ENCODE measurements at regions not wholly inside any gene's neighbourhood (a gene's known extent, or its start where the extent isn't known, plus 50 kb on each side); places are given as distances from the start of the nearest gene placed in this dataset.

DNA sequence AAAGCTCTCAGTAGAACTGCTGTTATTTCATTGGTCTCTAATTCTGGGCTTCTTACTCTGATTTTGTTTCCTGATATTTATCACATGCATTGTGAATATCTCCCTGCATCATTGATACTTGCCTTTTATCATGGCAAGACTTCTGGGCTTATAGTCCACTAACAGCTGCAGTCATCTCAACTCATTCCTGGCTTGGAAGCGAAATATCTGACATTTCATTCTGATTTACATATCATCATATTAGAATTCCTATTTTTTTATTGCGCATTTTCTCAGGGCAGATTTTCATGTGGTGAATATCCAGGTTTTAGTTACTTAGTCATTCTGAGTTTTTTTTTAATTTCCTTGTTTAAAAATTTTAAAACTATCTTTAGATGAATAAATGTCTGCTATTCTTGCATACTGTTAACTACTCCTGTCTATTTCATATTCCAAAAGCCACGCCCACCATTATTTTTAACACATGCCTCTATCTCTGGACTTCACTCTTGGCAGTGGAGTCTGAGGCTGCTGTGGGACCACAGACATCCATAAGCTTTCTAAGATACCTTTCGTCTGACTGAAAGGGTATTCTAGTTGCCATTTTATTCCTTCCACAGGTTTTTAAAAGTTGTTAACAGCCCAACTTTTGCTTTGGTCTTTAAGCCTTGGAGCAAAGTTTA is 164.5 kb downstream of the IRS1 start:
- TF ChIP-seq, protein P1, sequence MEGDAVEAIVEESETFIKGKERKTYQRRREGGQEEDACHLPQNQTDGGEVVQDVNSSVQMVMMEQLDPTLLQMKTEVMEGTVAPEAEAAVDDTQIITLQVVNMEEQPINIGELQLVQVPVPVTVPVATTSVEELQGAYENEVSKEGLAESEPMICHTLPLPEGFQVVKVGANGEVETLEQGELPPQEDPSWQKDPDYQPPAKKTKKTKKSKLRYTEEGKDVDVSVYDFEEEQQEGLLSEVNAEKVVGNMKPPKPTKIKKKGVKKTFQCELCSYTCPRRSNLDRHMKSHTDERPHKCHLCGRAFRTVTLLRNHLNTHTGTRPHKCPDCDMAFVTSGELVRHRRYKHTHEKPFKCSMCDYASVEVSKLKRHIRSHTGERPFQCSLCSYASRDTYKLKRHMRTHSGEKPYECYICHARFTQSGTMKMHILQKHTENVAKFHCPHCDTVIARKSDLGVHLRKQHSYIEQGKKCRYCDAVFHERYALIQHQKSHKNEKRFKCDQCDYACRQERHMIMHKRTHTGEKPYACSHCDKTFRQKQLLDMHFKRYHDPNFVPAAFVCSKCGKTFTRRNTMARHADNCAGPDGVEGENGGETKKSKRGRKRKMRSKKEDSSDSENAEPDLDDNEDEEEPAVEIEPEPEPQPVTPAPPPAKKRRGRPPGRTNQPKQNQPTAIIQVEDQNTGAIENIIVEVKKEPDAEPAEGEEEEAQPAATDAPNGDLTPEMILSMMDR (IDR thresholded peaks at IDR 0.05; ENCODE audit: extremely low read depth, insufficient read depth, missing control alignments), result no peak
- in situ Hi-C loops (cut with MboI; ENCODE audit: low pct_unique_long_range_greater_than_20kb, low sequenced_read_pairs, unreplicated experiment), result no loop called here
- DNase-seq (ENCODE audit: low spot score), result no peak

GRCh38 chr2:226631671-226632070 is 167.9 kb downstream of the IRS1 start:
- no peak for DNase-seq (ENCODE audit: low spot score)
- in situ Hi-C loops (cut with MboI; ENCODE audit: low pct_unique_long_range_greater_than_20kb, low sequenced_read_pairs, unreplicated experiment), result no loop called here
- TF ChIP-seq, protein P1 (IDR thresholded peaks at IDR 0.05; ENCODE audit: extremely low read depth, insufficient read depth, missing control alignments), result no peak

DNA sequence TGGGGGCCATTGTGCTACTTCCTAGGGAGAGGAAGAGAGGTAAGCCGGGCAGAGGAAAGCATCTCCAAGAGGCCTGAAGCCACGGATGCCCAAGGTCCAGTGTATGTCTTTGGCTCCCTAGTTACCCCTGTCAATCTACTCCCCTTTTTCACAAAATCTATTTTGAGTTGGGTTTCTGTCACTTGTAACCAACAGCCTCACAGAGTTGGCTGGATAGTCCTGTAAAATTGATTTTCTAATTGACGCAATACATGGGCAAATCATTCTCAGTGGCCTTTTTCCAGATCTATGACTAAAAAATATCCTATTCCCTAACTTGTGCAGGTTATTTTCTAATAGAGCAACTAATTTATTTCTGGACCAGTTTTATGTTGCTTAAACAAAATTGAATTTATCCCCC is 168.4 kb downstream of the IRS1 start:
- DNase-seq (ENCODE audit: low spot score), result no peak
- in situ Hi-C loops (cut with MboI; ENCODE audit: low pct_unique_long_range_greater_than_20kb, low sequenced_read_pairs, unreplicated experiment), result no loop called here
- TF ChIP-seq, protein P1 (IDR thresholded peaks at IDR 0.05; ENCODE audit: extremely low read depth, insufficient read depth, missing control alignments), result no peak

GRCh38 chr2:226625946-226626345 is 173.7 kb downstream of the IRS1 start:
- TF ChIP-seq, protein P1 (IDR thresholded peaks at IDR 0.05; ENCODE audit: extremely low read depth, insufficient read depth, missing control alignments), result no peak
- in situ Hi-C loops (cut with MboI; ENCODE audit: low pct_unique_long_range_greater_than_20kb, low sequenced_read_pairs, unreplicated experiment), result no loop called here
- DNase-seq (ENCODE audit: low spot score), result no peak

DNA sequence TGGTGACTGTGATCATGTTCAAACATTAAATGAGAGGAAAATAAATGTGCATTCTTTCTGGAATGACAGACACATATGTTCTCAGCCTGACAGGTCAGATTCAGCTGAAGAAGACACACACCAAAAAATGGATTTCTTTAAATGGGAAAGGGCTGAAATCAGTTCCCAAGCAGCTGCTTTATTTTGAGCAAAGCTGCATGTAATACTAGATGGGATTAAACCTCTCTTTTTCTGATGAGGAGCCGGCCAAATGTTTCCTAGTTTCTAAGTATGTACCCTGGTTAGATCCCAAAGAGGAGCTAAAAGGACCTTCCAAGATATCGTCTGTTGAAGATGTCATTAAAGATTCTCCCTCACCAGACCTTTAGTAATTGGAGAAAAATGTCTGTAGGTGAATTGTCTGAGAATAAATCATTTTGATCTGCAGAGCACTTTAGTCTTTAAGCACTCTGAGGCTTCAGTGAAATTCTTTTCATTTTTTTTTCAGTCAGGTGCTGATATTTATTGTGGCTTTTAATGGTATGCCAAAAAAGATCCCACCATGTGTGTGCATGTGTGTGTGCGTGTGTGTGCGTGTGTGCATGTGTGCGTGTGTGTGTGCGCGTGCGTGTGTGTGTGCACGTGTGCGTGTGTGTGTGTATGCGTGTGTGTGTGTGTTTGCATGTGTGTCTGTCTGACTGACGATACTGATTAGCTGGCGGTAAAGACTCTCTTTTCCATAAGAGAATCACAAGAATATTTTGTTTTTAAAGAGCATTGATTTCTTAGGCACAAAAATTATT is 175.8 kb downstream of the IRS1 start:
- no peak for DNase-seq (ENCODE audit: low spot score)
- TF ChIP-seq, protein P1 (IDR thresholded peaks at IDR 0.05; ENCODE audit: extremely low read depth, insufficient read depth, missing control alignments), result no peak
- in situ Hi-C loops (cut with MboI; ENCODE audit: low pct_unique_long_range_greater_than_20kb, low sequenced_read_pairs, unreplicated experiment), result no loop called here

- no peak for DNase-seq (ENCODE audit: low spot score)
- TF ChIP-seq, protein P1 (IDR thresholded peaks at IDR 0.05; ENCODE audit: extremely low read depth, insufficient read depth, missing control alignments), result no peak
- in situ Hi-C loops (cut with MboI; ENCODE audit: low pct_unique_long_range_greater_than_20kb, low sequenced_read_pairs, unreplicated experiment), result no loop called here
These were observed 177.1 kb downstream of the IRS1 start for GRCh38 chr2:226622484-226622883.
